ENCODE measurements at regions not wholly inside any gene's neighbourhood (a gene's known extent, or its start where the extent isn't known, plus 50 kb on each side); places are given as distances from the start of the nearest gene placed in this dataset.

- no peak for TF ChIP-seq CTCF (IDR thresholded peaks at IDR 0.05)
- TF ChIP-seq POLR2A (IDR thresholded peaks at IDR 0.05) = no peak
These were observed 409.4 kb upstream of the FZD8 start for GRCh38 chr10:36051500-36051991.
